ENCODE measurements at regions not wholly inside any gene's neighbourhood (a gene's known extent, or its start where the extent isn't known, plus 50 kb on each side); places are given as distances from the start of the nearest gene placed in this dataset.

DNA sequence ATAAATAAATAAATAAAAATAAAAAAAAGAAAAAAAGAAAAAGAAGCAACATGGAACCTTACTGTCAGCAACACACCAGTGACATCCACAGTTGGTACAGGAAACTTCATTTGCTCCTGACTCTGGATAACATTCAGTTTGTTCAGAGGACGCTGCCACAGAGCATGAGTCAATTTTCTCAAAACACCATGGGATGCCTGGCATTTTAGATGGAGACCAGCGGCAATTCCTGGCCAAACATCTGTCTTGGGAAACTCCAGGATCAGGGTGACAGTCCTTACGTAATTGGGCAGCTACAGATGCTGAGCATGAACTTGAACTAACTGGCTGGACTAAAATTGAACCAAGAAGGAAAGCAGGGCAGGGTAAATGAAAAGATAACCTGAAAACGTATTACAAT lies 166.2 kb upstream of the CPNE8 start:
- ChIA-PET CTCF (no interaction called here), POLR2A (no interaction called here)
- peaks cover 3% of the 10 kb centered on the region; the same call in 1 of the 2 replicates for H3K9me3 ChIP-seq (ENCODE audit: control insufficient read depth, insufficient read depth, low read length)
- no peak overlapping the region for H3K4me3 ChIP-seq (ENCODE audit: low read depth, low read length)
- no peak overlapping the region for H3K27ac ChIP-seq (ENCODE audit: low read depth, low read length)
- TF ChIP-seq, protein P1, sequence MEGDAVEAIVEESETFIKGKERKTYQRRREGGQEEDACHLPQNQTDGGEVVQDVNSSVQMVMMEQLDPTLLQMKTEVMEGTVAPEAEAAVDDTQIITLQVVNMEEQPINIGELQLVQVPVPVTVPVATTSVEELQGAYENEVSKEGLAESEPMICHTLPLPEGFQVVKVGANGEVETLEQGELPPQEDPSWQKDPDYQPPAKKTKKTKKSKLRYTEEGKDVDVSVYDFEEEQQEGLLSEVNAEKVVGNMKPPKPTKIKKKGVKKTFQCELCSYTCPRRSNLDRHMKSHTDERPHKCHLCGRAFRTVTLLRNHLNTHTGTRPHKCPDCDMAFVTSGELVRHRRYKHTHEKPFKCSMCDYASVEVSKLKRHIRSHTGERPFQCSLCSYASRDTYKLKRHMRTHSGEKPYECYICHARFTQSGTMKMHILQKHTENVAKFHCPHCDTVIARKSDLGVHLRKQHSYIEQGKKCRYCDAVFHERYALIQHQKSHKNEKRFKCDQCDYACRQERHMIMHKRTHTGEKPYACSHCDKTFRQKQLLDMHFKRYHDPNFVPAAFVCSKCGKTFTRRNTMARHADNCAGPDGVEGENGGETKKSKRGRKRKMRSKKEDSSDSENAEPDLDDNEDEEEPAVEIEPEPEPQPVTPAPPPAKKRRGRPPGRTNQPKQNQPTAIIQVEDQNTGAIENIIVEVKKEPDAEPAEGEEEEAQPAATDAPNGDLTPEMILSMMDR (IDR thresholded peaks at IDR 0.05; ENCODE audit: low read depth, low read length) = no peak
- no peaks in the 10 kb centered on the region for H3K27me3 ChIP-seq (ENCODE audit: control insufficient read depth, insufficient read depth, low read length)
- DNase-seq (ENCODE audit: low read depth, low spot score) = no peak

DNA sequence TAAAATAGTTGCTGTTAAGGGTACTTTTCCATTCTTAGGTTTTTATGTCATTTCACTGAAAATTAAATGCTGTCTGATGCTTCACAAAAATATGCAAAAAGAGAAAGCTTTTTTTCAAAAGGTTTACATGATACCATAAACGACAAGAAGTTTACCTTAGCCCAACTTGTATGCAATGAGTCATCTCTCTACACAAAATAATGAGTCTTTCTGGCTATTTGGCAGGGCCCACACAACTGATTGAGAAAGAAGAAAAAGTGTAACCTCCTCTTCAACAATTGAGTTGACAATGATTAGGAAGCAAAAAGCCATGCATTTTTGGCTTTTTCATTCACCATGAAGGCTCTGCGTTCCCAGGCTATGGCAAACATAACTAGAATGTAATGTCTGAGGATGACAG lies 165.4 kb upstream of the CPNE8 start:
- no peaks in the 10 kb centered on the region for H3K27me3 ChIP-seq (ENCODE audit: control insufficient read depth, insufficient read depth, low read length)
- POLR2A ChIA-PET = no interaction called here
- TF ChIP-seq, protein P1 (IDR thresholded peaks at IDR 0.05; ENCODE audit: low read depth, low read length) = no peak
- no peak for DNase-seq (ENCODE audit: low read depth, low spot score)
- H3K27ac ChIP-seq (ENCODE audit: low read depth, low read length) = no peak overlapping the region
- H3K9me3 ChIP-seq (ENCODE audit: control insufficient read depth, insufficient read depth, low read length) = peaks cover 3% of the 10 kb centered on the region; the same call in 1 of the 2 replicates
- CTCF ChIA-PET = no interaction called here
- H3K4me3 ChIP-seq (ENCODE audit: low read depth, low read length) = no peak overlapping the region

DNA sequence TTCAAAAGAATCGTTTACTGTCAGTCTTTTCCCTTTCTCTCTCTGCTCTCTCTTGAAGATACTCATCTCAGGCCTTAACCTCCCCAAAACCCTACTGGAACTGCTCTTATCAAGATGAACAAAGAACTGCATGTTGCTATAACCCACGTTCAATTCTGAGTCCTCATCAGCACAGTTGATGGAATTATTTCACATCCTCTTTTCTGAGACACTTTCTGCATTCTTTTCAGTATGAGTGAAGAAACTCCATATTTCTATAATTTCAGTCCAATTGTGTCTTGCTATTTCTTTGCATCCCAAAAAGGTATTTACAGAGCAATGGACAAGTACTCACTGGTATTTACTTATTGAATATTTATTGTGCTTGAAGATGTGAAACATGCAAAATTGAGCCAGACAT lies 160.1 kb upstream of the CPNE8 start:
- TF ChIP-seq, protein P1 (IDR thresholded peaks at IDR 0.05; ENCODE audit: low read depth, low read length) = no peak
- ChIA-PET POLR2A (no interaction called here), CTCF (no interaction called here)
- peaks cover 10% of the 10 kb centered on the region for H3K9me3 ChIP-seq (ENCODE audit: control insufficient read depth, insufficient read depth, low read length)
- no peak for DNase-seq (ENCODE audit: low read depth, low spot score)
- H3K4me3 ChIP-seq (ENCODE audit: low read depth, low read length) = no peak overlapping the region
- no peak overlapping the region for H3K27ac ChIP-seq (ENCODE audit: low read depth, low read length)
- H3K27me3 ChIP-seq (ENCODE audit: control insufficient read depth, insufficient read depth, low read length) = no peaks in the 10 kb centered on the region

DNA sequence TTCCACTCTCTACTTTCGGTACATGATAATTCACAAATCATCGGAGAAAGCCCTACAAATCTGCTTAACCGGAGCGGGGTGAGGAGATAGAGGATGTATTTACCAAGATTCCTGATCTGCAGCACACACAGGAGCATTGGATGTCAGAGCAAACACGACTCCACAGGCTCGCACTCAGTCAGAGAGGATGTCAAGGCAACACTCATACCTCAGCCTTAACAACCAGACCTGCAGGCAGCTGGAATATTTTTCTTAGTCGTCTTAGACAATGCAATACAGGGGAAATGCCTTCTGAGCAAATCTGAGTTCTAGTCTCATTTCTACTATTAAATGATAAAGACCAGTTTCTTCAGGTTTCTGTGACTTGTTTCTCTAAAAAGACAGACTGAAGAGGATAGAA lies 159.3 kb upstream of the CPNE8 start:
- no peak overlapping the region for H3K4me3 ChIP-seq (ENCODE audit: low read depth, low read length)
- ChIA-PET CTCF (no interaction called here), POLR2A (no interaction called here)
- DNase-seq (ENCODE audit: low read depth, low spot score) = no peak
- H3K9me3 ChIP-seq (ENCODE audit: control insufficient read depth, insufficient read depth, low read length) = peaks cover 10% of the 10 kb centered on the region
- no peak overlapping the region for H3K27ac ChIP-seq (ENCODE audit: low read depth, low read length)
- H3K27me3 ChIP-seq (ENCODE audit: control insufficient read depth, insufficient read depth, low read length) = no peaks in the 10 kb centered on the region
- TF ChIP-seq, protein P1 (IDR thresholded peaks at IDR 0.05; ENCODE audit: low read depth, low read length) = no peak

DNA sequence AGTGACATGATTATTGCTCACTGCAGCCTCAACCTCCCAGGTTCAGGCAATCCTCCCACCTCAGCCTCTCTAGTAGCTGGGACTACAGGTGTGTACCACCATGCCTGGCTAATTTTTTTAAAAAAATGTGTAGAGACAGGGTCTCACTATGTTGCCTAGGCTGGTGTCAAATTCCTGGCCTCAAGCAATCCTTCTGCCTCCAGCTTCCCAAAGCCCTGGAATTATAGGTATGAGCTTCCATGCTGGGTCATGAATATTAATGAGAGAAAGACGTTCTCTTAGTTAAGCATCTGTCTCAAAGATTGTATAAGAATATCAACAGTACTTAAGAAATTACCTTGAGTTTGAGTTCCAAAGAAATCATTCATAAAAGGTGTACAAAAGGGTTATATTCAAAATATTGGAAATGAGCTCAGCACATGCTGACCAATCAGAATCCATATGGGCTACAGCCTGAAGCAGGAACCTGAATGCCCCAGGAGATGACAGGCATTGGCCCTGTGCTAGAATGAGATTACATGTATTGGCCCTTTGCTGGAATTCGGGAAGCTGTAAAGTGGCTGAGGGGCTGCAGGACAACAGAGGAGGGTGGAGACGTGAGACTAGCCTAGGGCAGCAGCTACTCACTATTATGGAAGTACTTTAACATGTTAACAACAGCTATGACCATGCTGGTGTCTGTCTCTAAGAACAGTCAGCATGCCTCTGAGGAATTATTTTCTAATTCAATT lies 157.0 kb upstream of the CPNE8 start:
- CTCF ChIA-PET = no interaction called here
- TF ChIP-seq, protein P1 (IDR thresholded peaks at IDR 0.05; ENCODE audit: low read depth, low read length) = no peak
- no peak for DNase-seq (ENCODE audit: low read depth, low spot score)
- Histone ChIP-seq H3K4me3 (ENCODE audit: low read depth, low read length) (no peak overlapping the region), H3K9me3 (ENCODE audit: control insufficient read depth, insufficient read depth, low read length) (peaks cover 7% of the 10 kb centered on the region), H3K27me3 (ENCODE audit: control insufficient read depth, insufficient read depth, low read length) (no peaks in the 10 kb centered on the region), H3K27ac (ENCODE audit: low read depth, low read length) (no peak overlapping the region)
- POLR2A ChIA-PET = no interaction called here

Measured in AG04450 (cell line).